Smooth muscle cell (in vitro differentiated cells): ENCODE measurements at regions not wholly inside any gene's neighbourhood (a gene's known extent, or its start where the extent isn't known, plus 50 kb on each side); places are given as distances from the start of the nearest gene placed in this dataset.

Experiments used
- DNase-seq: peaks from one replicate; lab custom pipeline; 2025; ENCODE audit not compliant: unreplicated experiment; lab: John Stamatoyannopoulos, UW
- H2AFZ ChIP-seq: fragments of 200-600 bp; sonication (generic); 2 replicates; pipeline ENCODE4 v1.6.0; 2016; ENCODE audit warnings: antibody characterized with exemption, low read depth, mild to moderate bottlenecking
- H3F3A ChIP-seq: fragments of 200-600 bp; sonication (generic); 2 replicates; pipeline ENCODE4 v1.6.0; 2017; ENCODE audit warnings: antibody characterized with exemption, low read depth
- H3K27ac ChIP-seq: fragments of 200-600 bp; sonication (generic); 2 replicates; pipeline ENCODE4 v1.5.1; 2016; ENCODE audit warnings: low read depth, mild to moderate bottlenecking
- H3K27me3 ChIP-seq: fragments of 200-600 bp; sonication (generic); 2 replicates; pipeline ENCODE4 v1.6.1; 2016; ENCODE audit warnings: low read depth, mild to moderate bottlenecking
- H3K36me3 ChIP-seq: fragments of 200-600 bp; sonication (generic); 2 replicates; pipeline ENCODE4 v1.5.1; 2016; ENCODE audit warnings: low read depth
- H3K4me1 ChIP-seq: fragments of 200-600 bp; sonication (generic); 2 replicates; pipeline ENCODE4 v1.5.1; 2016; ENCODE audit warnings: low read depth
- H3K4me2 ChIP-seq: fragments of 200-600 bp; sonication (generic); 2 replicates; pipeline ENCODE4 v1.6.0; 2016; ENCODE audit warnings: mild to moderate bottlenecking
- H3K4me3 ChIP-seq: fragments of 200-600 bp; sonication (generic); 2 replicates; pipeline ENCODE4 v1.5.1; 2016; ENCODE audit warnings: mild to moderate bottlenecking
- H3K79me2 ChIP-seq: fragments of 200-600 bp; sonication (generic); 2 replicates; pipeline ENCODE4 v1.6.0; 2016; ENCODE audit warnings: low read depth, mild to moderate bottlenecking
- H3K9ac ChIP-seq: fragments of 200-600 bp; sonication (generic); 2 replicates; pipeline ENCODE4 v1.6.0; 2016; ENCODE audit warnings: low read depth
- H3K9me3 ChIP-seq: fragments of 200-600 bp; sonication (generic); replicated peaks from 2 replicates; pipeline ENCODE4 v1.5.1; 2016; ENCODE audit warnings: low read depth
- H4K20me1 ChIP-seq: fragments of 200-600 bp; sonication (generic); 2 replicates; pipeline ENCODE4 v1.6.0; 2016; ENCODE audit warnings: low read depth
- CTCF ChIP-seq: fragments of 200-600 bp; sonication (generic); IDR thresholded peaks from 2 replicates; pipeline ENCODE4 v1.5.1; 2017; ENCODE audit warnings: borderline replicate concordance, mild to moderate bottlenecking, antibody characterized with exemption; ENCODE audit not compliant: insufficient read depth, poor library complexity, severe bottlenecking
- WGBS: methylation state at CpG from one replicate; pipeline ENCODE4 v1.1.7; 2016; ENCODE audit warnings: low lambda C conversion rate; 5-methylcytosine and 5-hydroxymethylcytosine counted together

GRCh38 chr5:176741561-176742211 lies 68.7 kb upstream of the UNC5A start:
- no peak for DNase-seq
- H3K27me3 ChIP-seq = peaks cover 68% of the 10 kb centered on the region

GRCh38 chr5:176742246-176743105 lies 67.9 kb upstream of the UNC5A start:
- H3F3A ChIP-seq = no peaks in the 10 kb centered on the region
- peaks cover 24% of the 10 kb centered on the region for H3K4me1 ChIP-seq
- H4K20me1 ChIP-seq = no peaks in the 10 kb centered on the region
- 48% methylated on average over 10 of the region's 10 CpGs for whole genome bisulfite sequencing
- no peak overlapping the region for H3K4me2 ChIP-seq
- no peak overlapping the region for H3K4me3 ChIP-seq
- peaks cover 68% of the 10 kb centered on the region for H3K27me3 ChIP-seq
- TF ChIP-seq CTCF = no peak
- no peak overlapping the region for H3K9ac ChIP-seq
- no peaks in the 10 kb centered on the region for H3K9me3 ChIP-seq
- no peak overlapping the region for H2AFZ ChIP-seq
- no peaks in the 10 kb centered on the region for H3K36me3 ChIP-seq
- H3K27ac ChIP-seq = no peak overlapping the region
- DNase-seq = no peak
- no peaks in the 10 kb centered on the region for H3K79me2 ChIP-seq

More at GRCh38 chr5:176741561-176742211, 68.7 kb upstream of the UNC5A start:
- no peak overlapping the region for H3K27ac ChIP-seq
- H3K4me2 ChIP-seq = no peak overlapping the region
- H4K20me1 ChIP-seq = no peaks in the 10 kb centered on the region
- no peak for TF ChIP-seq CTCF
- no peaks in the 10 kb centered on the region for H3K79me2 ChIP-seq
- H3K9me3 ChIP-seq = no peaks in the 10 kb centered on the region
- no peak overlapping the region for H3K9ac ChIP-seq
- peaks cover 30% of the 10 kb centered on the region for H3K4me1 ChIP-seq
- no peaks in the 10 kb centered on the region for H3F3A ChIP-seq
- no peak overlapping the region for H3K4me3 ChIP-seq
- H3K36me3 ChIP-seq = no peaks in the 10 kb centered on the region
- 78% methylated on average over 11 of the region's 11 CpGs for WGBS
- H2AFZ ChIP-seq = no peak overlapping the region

GRCh38 chr5:176743136-176743861 lies 67.1 kb upstream of the UNC5A start:
- Histone ChIP-seq H3K4me3 (peak overlapping the region; percentile 47), H2AFZ (no peak overlapping the region), H4K20me1 (no peaks in the 10 kb centered on the region), H3K9ac (no peak overlapping the region), H3K36me3 (no peaks in the 10 kb centered on the region), H3K27me3 (peaks cover 68% of the 10 kb centered on the region), H3K27ac (no peak overlapping the region), H3K79me2 (no peaks in the 10 kb centered on the region), H3K9me3 (no peaks in the 10 kb centered on the region), H3F3A (no peaks in the 10 kb centered on the region), H3K4me2 (peak overlapping the region; percentile 85), H3K4me1 (peaks cover 24% of the 10 kb centered on the region)
- TF ChIP-seq CTCF = no peak
- no peak for DNase-seq
- WGBS = 9% methylated on average over 36 of the region's 54 CpGs
